ENCODE measurements at regions not wholly inside any gene's neighbourhood (a gene's known extent, or its start where the extent isn't known, plus 50 kb on each side); places are given as distances from the start of the nearest gene placed in this dataset.

- TF ChIP-seq CTCF (IDR thresholded peaks at IDR 0.05; ENCODE audit: low read depth, low read length), result no peak
- Histone ChIP-seq H3K4me1 (no peaks in the 10 kb centered on the region), H3K9me3 (no peaks in the 10 kb centered on the region), H3K4me3 (ENCODE audit: low read depth, low read length) (no peak overlapping the region), H3K27me3 (no peaks in the 10 kb centered on the region), H3K36me3 (no peaks in the 10 kb centered on the region)
- DNase-seq, result no peak
Measured at GRCh38 chr11:16454289-16454863, 98.0 kb upstream of the SOX6 start.

GRCh38 chr11:16448123-16448717 lies 91.9 kb upstream of the SOX6 start:
- no peak for TF ChIP-seq CTCF (IDR thresholded peaks at IDR 0.05; ENCODE audit: low read depth, low read length)
- DNase-seq, result no peak
- H3K4me3 ChIP-seq (ENCODE audit: low read depth, low read length), result no peak overlapping the region
- H3K9me3 ChIP-seq, result no peaks in the 10 kb centered on the region
- H3K4me1 ChIP-seq, result no peaks in the 10 kb centered on the region
- H3K36me3 ChIP-seq, result no peaks in the 10 kb centered on the region
- no peaks in the 10 kb centered on the region for H3K27me3 ChIP-seq

GRCh38 chr11:16441461-16441860 lies 85.1 kb upstream of the SOX6 start:
- H3K27me3 ChIP-seq, result no peaks in the 10 kb centered on the region
- H3K4me1 ChIP-seq, result no peaks in the 10 kb centered on the region
- no peak for TF ChIP-seq CTCF (IDR thresholded peaks at IDR 0.05; ENCODE audit: low read depth, low read length)
- DNase-seq, result no peak
- H3K9me3 ChIP-seq, result no peaks in the 10 kb centered on the region
- no peak overlapping the region for H3K4me3 ChIP-seq (ENCODE audit: low read depth, low read length)
- H3K36me3 ChIP-seq, result no peaks in the 10 kb centered on the region

- H3K36me3 ChIP-seq, result no peaks in the 10 kb centered on the region
- no peak overlapping the region for H3K4me3 ChIP-seq (ENCODE audit: low read depth, low read length)
- no peaks in the 10 kb centered on the region for H3K9me3 ChIP-seq
- no peak for DNase-seq
- H3K27me3 ChIP-seq, result no peaks in the 10 kb centered on the region
- no peaks in the 10 kb centered on the region for H3K4me1 ChIP-seq
- no peak for TF ChIP-seq CTCF (IDR thresholded peaks at IDR 0.05; ENCODE audit: low read depth, low read length)
Measured at GRCh38 chr11:16440136-16440535, 83.8 kb upstream of the SOX6 start.

- Histone ChIP-seq H3K9me3 (no peaks in the 10 kb centered on the region), H3K36me3 (no peaks in the 10 kb centered on the region), H3K4me3 (ENCODE audit: low read depth, low read length) (no peak overlapping the region), H3K4me1 (no peaks in the 10 kb centered on the region), H3K27me3 (no peaks in the 10 kb centered on the region)
- no peak for DNase-seq
- TF ChIP-seq CTCF (IDR thresholded peaks at IDR 0.05; ENCODE audit: low read depth, low read length), result no peak
Measured at GRCh38 chr11:16434036-16434435, 77.7 kb upstream of the SOX6 start.

- Histone ChIP-seq H3K4me1 (no peaks in the 10 kb centered on the region), H3K27me3 (no peaks in the 10 kb centered on the region), H3K36me3 (no peaks in the 10 kb centered on the region), H3K9me3 (no peaks in the 10 kb centered on the region), H3K4me3 (ENCODE audit: low read depth, low read length) (no peak overlapping the region)
- no peak for TF ChIP-seq CTCF (IDR thresholded peaks at IDR 0.05; ENCODE audit: low read depth, low read length)
- DNase-seq, result no peak
Measured at GRCh38 chr11:16430674-16431073, 74.3 kb upstream of the SOX6 start.
